ENCODE measurements at regions not wholly inside any gene's neighbourhood (a gene's known extent, or its start where the extent isn't known, plus 50 kb on each side); places are given as distances from the start of the nearest gene placed in this dataset.
"Not testable (repeated sequence)": the region's sequence is repeated elsewhere in the genome, so short reads cannot be mapped to it uniquely, and the experiment has no call there.

DNA sequence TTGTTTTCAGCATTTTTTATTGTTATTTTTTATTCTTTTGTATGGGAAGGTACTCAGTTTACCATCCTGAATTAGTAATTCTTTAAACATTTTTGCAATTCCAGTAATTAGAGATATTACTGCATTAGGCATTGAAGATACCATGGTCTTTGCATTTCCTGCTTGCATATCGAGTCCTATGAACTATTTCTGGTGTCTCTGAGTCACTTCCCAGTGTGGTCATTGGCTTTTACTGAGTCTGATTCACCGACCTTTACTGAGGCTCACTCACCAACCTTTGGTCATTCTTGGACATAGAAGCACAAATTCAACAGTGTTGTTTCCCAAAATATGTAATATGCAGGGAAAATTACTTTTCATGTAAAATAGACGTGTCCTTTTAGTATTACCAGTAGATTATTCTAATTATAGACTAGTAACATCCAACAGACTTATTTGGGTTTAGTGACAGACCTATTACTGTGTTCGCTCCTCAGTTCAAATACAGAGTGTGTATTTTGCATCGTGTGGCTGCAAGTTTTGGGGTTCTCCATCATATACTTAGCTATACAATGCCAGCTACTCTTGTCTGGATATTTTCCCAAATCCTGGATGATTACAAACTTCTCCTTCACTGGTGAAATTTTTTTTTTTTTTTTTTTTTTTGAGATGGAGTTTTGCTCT, 180.7 kb upstream of the PRSS1 start:
- peak; percentile 90 for DNase-seq (ENCODE audit: low read depth)

DNA sequence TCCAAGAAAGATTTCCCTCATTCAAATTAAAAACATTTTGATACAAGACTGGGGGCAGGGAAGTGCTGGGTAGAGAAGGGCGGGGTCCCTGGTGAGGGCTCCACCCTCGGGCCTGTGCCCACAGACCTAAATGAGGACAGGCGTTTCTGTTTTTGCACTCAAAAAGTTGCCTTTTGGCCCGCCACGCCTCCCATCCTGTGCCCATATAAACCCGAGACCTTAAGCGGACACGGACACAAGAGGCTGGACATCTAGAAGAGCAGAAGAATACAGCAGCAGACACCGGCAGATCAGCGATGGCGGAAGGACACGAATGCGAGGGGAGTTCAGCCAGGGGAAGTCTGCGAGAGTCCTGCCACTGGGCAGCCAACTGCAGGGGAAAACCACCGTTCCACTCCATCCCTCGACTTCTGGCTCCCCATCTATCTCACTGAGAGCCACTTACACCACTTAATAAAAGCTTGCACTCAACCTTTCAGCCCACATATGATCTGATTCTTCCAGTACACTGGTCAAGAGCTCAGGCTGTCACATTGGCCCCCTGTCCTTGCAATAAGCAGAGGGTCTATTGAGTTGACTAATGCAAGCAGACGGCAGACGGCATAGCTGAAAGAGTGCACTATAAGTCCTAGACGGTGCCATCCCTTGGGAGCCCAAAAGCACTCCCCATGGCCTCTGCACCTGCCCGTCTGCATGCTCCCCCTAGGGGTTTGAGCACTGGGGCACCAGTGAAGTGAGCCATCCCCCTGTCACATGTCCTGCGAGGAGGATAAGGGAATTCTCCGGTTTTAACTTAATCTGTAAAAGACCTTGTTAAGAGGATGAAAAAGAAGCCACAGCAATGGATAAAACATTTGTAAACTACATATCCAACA, 181.8 kb upstream of the PRSS1 start:
- no peak for DNase-seq (ENCODE audit: low read depth)

DNA sequence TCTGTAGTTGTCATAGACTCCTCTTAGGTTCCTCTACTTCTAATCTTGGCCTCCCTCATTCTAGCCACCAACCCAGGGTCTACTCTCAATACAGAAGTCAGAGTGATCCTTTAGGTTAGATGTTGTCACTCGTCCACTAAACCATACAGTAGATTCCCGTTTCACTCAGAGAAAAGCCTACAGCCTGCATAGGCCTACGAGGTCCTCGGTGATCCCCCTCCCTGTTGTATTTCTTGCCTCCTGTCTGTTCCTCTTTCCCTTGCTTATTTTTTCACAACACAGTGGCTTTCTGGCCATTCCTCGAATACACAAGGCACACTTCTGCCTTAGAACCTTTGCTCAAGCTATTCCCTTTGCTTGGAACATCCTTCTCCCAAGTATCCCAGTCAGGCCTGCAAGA, 183.0 kb upstream of the PRSS1 start:
- DNase-seq (ENCODE audit: low read depth) = no peak

DNA sequence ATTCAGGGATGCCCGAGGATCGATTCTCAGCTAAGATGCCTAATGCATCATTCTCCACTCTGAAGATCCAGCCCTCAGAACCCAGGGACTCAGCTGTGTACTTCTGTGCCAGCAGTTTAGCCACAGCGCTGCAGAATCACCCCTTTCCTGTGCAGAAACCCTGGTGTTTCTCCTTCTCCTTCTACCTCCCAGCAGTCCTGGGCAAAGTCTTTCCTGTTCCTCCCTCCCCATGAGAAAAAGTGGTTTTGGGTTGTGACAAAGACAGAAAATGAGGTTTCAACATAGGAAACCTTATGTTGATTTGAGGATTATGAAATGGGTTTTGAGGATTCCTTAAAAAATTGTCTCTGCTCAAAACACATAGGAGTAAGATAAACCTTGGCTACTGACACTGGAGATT, 185.1 kb upstream of the PRSS1 start:
- not testable (repeated sequence) for DNase-seq (ENCODE audit: low read depth)

DNA sequence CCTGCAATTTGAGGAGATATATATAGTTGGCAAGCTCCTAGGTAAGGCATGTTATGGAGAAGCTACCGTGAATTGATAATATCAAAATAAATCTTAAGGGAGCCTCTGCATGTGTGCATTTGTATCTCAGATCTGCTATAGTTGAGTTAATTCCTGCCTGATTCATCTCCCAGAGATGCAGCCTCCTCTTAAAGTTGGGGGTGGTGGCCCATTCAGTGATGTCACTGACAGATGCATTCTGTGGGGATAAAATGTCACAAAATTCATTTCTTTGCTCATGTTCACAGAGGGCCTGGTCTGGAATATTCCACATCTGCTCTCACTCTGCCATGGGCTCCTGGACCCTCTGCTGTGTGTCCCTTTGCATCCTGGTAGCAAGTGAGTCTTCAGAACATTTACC, 185.8 kb upstream of the PRSS1 start:
- peak; percentile 60 for DNase-seq (ENCODE audit: low read depth)

DNA sequence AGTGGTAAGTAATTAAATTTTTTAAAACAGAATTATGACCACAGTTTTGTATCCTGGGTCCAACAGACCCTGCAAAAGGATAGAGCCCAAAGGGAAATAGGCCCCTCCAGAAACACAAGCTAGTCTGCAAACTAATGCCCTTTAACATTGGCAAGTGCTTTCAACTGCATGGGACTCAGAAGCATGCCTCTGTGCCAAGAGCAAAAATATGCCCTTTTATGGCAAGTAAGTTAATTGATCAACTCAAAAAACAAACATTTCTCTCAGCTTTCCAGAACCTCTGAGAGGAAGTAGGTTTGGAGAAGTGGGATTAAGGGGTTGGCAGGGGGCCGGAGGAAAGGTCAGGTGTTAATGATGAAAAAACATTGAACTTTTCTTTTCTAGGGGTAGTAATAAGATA, 186.6 kb upstream of the PRSS1 start:
- no peak for DNase-seq (ENCODE audit: low read depth)

DNA sequence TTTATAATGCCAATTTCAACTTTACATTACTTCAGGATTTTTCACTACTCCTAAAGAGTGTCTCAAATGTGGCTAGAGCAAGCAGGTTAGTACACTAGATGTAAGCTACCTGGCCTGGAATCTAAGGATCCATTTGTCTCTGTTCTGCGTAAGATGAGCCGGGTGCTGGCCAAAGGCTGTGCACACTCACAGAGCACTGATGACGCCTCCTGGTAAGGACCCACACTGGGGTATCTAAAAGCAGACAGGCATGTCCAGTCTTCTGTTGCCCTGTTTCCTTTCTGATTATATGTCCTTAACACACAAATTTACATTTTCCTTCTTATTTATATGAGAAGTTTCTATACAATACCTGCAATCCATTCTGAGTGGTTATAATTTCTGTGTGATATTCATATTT, 187.9 kb upstream of the PRSS1 start:
- DNase-seq (ENCODE audit: low read depth) = not testable (repeated sequence)

DNA sequence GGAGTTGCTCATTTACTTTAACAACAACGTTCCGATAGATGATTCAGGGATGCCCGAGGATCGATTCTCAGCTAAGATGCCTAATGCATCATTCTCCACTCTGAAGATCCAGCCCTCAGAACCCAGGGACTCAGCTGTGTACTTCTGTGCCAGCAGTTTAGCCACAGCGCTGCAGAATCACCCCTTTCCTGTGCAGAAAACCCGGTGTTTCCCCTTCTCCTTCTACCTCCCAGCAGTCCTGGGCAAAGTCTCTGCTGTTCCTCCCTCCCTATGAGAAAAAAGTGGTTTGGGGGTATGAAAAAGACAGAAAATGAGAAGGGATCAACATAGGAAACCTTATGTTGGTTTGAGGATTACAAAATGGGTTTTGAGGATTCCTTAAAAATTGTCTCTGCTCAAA, 188.5 kb upstream of the PRSS1 start:
- not testable (repeated sequence) for DNase-seq (ENCODE audit: low read depth)

DNA sequence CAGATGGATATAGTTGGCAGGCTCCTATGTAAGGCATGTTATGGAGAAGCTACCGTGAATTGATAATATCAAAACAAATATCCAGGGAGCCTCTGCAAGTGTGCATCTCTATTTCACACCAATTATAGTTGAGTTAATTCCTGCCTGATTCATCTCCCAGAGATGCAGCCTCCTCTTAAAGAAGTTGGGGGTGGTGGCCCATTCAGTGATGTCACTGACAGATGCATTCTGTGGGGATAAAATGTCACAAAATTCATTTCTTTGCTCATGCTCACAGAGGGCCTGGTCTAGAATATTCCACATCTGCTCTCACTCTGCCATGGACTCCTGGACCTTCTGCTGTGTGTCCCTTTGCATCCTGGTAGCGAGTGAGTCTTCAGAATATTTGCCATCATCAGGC, 189.1 kb upstream of the PRSS1 start:
- peak; percentile 40 for DNase-seq (ENCODE audit: low read depth)

DNA sequence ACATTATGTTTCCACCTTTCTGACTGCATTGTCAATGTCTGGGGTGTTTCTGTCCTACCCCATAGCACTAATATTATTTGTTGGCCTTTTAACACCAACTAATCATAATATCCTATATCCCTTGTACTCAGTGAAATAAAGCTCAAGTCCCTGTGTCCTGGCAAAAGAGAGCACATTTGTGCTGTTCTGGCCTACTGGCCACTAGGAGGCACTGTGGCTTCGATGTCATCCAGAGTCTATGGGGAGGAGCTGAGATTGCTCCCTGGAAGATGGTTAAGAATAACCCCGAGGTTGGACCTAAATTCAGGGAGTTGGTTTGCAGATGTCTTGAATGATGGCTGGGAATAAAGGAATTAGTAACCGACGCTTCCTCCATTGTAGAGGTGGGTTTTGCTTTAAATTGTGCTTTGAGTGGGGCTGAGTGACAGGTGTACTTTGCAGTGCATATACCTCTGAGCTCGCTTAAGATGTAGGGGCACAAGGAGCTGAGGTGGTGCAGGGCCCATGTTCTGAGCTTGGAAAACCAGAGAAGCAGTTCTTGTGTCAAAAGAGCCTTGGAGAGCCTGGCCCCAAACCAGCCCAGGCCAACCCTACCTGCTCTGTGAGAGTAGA, 191.2 kb upstream of the PRSS1 start:
- peak; percentile 75 for DNase-seq (ENCODE audit: low read depth)

DNA sequence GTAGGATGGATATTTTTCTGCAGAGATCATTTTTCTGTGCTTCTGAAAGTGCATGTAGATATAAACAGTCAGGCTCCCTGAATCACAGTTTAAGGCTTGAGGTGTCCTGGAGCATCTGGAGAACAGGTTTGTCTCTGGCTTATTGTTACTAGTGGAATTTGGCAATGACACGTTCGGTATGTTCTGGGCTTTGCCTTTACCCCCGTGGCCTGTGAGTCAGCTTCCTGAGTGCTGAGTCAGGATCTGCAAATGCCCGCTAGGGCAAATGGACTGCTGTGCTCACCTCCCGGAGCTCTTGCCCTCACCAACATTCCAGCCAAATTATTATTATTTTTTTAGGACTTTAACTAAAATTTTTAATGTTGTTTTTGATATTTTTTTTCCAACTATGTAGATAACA, 192.5 kb upstream of the PRSS1 start:
- DNase-seq (ENCODE audit: low read depth) = peak; percentile 98

DNA sequence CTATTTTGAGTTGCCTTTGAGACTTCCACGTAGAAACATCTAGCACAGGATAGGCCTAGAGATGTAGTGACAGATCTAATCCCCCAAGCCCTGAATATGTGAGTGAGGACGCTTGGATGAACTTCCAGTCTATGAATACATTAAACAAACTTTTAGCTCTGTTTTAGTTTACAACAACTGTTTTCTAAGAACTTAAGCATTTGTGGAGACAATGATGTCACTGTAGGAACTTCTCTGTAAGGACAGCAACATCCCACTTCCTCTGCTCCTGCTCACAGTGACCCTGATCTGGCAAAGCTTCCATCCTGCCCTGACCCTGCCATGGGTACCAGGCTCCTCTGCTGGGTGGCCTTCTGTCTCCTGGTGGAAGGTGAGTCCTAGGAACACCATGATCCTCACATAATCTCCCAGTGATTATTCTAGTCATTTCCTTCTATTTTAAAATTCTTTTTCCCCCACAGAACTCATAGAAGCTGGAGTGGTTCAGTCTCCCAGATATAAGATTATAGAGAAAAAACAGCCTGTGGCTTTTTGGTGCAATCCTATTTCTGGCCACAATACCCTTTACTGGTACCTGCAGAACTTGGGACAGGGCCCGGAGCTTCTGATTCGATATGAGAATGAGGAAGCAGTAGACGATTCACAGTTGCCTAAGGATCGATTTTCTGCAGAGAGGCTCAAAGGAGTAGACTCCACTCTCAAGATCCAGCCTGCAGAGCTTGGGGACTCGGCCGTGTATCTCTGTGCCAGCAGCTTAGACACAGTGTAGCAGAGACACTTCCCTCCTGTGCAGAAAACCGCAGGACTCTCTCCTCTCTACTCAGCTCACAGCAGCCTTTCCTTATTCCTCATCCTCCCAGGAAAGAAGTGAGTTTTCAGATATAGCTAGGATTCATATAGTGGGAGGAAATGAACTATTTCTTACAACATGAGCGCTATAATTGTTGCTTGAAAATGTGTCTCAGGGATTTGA, 194.4 kb upstream of the PRSS1 start:
- DNase-seq (ENCODE audit: low read depth) = peak; percentile 41

DNA sequence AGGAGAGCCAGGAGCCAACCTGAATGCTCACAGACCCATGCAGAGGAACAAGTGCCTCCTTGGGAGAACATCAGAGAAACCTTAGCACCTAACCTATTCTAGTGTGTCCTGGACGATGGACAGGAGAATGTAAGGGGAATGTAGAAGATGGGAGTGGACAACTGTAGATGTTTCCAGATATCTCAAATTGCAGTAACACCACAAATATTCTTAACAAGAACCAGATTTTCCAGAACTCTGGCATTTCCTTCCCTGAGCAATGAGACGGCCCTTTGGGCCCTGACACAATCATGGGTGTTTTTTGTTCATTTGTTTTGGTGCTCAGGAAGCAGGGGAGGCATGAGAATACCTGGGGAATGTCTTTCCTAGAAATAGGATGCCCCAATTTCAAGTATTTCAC, 196.1 kb upstream of the PRSS1 start:
- no peak for DNase-seq (ENCODE audit: low read depth)

DNA sequence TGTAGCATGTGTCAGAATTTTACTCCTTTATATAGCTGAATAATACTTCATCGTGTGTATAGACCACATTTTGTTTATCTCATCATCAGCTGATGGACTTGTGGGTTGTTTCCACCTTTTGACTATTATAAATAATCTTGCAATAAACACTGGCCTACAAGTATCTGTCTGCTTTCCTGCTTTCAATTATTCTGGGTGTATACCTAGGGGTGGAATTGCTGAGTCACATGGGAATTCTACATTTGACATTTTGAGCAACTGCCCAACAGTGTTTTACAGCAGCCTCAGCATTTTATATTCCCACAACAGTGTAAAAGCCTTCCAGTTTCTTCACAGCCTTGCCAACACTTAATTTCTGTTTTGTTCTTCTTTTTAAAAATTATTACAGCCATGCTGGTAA, 200.3 kb upstream of the PRSS1 start:
- DNase-seq (ENCODE audit: low read depth) = no peak

DNA sequence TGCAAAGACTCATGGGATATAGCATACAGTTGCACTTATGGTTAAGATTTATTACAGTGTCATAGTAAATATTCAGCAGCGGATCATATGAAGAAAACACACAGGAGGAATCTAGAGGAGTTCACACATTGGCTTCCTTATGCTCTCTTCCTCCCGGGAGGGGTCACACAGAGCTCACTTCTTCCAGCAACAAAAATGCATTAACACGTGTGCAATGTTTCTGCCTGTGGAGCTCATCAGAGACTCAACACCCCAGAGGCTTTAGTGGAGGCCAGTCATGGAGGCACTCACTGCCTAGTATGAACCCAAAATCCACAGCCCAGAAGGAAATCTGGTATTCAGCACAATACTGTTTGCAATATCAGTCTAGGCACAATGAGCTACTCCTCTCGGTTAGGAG, 202.8 kb upstream of the PRSS1 start:
- no peak for DNase-seq (ENCODE audit: low read depth)

DNA sequence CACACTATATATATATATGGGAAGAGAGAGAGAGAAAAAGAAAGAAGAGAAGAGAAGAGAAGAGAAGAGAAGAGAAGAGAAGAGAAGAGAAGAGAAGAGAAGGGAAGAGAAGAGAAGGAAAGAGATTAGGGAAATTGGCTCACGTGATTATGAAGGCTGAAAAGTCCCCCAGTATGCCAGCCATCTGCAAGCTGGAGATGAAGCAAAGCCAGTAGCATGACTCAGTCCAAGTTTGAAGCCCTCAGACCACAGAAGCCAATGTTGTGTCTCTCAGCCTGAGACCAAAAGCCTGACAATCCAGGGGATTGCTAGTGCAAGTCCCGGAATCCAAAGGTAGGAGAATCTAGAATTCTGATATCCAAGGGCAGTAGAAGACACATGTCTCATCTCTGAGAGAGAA, 206.3 kb upstream of the PRSS1 start:
- DNase-seq (ENCODE audit: low read depth) = peak; percentile 77

DNA sequence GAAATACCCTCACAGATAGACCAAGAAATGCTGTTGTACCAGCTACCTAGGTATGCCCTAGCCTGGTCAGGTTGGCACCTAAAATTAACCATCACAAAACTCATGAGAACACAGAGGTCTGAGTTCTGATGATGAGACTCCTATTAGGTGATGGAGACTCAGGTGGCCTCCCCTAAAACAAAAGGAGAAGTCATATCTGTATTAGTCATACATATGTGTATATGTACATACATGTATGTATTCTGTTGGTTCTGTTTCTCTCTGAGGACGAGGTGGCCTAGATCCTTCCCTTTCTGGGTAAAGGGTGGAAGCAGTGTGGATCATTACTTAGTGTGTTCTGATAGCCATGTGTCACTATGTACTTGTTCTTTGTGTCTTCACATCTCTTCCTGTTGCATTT, 207.2 kb upstream of the PRSS1 start:
- DNase-seq (ENCODE audit: low read depth) = no peak

DNA sequence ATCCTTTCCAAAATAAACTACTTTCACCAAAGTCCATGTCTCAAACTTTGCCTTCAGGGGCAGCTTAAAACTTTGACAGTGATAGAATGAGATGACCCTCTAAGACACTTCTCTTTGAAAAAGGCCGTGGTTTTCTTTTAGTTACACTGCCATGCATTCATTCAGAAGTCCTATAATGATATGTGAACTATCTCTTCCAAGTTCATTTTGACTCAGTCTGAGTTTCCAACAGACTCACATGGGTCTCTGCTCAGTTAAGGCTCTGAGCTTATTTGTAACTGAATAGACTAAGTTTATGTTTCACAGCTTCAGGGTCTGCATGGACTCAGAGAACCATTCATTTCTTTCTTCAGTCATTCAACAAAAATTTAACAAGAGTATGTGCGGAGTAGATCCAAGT, 208.9 kb upstream of the PRSS1 start:
- DNase-seq (ENCODE audit: low read depth) = no peak

DNA sequence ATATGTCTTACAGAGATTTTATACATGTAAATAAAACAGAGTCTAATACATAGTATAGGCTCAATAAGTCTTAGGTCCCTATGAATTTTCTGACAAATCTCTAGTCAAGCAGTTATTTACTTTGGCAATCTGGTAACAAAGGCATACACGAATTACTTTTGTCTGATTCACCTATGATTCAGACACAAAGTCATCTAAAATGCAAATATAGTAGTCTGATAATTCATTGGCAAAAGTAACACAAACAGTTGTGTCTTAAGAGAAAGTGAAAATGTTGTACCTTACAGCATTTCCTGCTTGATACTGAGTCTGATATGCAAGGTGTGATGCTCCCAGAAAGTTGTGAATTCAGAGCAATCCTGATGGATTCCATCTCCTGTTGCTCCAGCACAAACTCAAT, 209.4 kb upstream of the PRSS1 start:
- DNase-seq (ENCODE audit: low read depth) = peak; percentile 83

DNA sequence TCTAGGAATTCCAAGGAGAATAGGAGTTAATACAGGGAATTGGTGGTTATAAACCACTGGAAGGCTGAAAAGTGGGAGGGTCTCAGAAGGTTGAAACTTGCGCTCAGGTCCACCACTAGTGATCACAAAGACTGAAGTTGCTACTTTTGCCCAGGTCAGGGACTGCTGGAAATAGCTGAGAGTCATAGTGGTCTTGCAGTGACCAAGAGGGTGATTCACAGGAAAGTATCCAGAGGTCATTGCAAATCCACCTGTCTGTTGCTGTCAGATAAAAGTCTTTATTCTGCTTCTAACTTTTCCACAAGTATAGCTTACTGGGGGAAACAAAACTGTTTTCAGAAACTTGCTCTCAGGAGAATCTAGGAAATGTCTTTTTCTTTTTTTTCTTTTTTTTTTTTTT, 211.5 kb upstream of the PRSS1 start:
- DNase-seq (ENCODE audit: low read depth) = peak; percentile 47

DNA sequence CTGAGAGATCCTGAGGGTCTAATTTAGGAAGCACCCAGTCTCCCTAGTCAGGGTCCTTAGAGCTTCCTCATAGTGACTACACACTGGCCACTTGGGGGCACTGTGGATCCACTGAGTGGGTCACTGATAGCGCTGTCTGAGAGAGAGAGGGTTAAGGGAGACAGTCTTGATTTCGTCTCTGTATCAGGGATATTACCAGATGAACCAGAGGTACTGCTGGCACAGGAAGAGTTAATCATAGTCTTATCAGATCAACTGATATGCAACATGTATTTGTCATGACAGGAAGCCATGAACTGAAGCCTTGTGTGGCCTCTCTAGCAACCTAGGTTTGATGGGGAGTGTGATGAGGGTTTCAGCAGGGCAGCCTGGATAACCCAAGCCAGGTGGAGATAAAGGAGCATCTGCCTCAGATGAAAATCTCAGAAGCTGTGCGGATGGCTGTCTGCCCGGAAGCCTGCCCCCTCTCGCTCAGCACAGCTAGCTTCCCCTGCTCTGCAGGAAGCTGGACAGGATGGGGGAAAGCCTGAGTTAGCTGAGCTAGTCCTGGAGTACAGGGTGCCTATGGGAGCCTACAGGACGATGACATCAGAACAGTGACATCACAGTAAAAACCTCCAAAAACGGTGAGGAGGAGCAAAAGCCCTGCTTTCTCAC, 214.0 kb upstream of the PRSS1 start:
- peak; percentile 92 for DNase-seq (ENCODE audit: low read depth)

DNA sequence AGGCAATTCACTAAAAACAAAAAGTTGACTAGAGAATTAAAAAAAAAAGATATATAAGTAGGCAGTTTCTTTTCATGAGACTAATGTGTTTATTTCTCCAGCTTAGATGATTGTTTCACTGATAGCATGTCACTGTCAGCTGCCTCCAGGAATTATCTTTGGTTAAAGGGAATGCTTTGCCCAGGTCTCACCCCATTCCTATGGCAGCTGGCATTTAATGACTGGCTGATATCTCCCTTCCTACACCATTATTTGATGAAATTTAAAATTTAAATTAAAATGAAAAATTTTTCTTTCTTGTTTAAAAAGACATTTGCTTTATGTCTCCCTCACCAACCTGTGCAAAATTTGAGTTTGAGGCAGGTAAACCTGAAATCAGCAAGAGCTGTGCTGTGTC, 214.5 kb upstream of the PRSS1 start:
- no peak for DNase-seq (ENCODE audit: low read depth)
